Stimulated activated CD4-positive, alpha-beta T cell treated with anti-CD3 and anti-CD28 coated beads, Interleukin-2, amount 100 ng/mL, for 24 hours (primary cell): ENCODE measurements at regions not wholly inside any gene's neighbourhood (a gene's known extent, or its start where the extent isn't known, plus 50 kb on each side); places are given as distances from the start of the nearest gene placed in this dataset.

ENCODE experiments used
- DNase-seq, 2 donors: peaks; one replicate each; pipeline ENCODE4 v3.0.0-alpha.2; 2020

DNA sequence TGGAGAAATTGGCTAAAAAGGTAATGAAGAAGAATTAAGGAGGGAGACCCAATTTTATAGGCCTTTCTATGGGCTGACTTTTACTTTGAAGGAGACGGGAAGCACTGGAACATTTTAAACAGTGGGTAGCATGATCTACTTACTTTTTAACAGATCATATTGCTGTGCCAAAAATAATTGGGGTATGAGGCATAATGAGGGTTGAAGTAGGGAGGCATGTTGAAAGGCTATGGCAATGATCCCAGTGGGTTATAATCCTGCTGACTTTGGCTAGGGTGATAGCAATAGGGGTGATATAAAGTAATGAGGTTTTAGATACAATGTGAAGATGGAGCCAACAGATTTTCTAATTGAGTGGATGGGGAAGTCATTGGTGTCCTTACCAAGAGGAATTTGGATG, 73.2 kb downstream of the GPR37 start:
- no peak for DNase-seq

GRCh38 chr7:124690840-124691239, 74.8 kb downstream of the GPR37 start:
- no peak for DNase-seq

- DNase-seq, result no peak
Measured at GRCh38 chr7:124689931-124690330, 75.7 kb downstream of the GPR37 start.

DNA sequence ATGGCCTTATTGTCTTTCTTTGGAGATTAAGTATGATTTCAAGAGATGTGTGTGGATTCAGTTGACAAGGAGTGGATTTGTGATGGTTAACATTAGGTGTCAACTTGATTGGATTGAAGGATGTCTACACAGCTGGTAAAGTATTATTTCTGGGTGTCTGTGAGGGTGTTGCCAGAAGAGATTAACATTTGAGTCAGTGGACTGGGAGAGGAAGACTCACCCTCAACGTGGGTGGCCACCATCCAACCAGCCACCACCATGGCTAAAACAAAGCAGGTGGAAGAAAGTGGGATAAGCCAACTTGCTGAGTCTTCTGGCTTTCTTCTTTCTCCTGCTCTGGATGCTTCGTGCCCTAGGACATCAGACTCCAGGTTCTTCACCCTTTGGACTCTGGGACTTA, 76.1 kb downstream of the GPR37 start:
- DNase-seq, result no peak

DNA sequence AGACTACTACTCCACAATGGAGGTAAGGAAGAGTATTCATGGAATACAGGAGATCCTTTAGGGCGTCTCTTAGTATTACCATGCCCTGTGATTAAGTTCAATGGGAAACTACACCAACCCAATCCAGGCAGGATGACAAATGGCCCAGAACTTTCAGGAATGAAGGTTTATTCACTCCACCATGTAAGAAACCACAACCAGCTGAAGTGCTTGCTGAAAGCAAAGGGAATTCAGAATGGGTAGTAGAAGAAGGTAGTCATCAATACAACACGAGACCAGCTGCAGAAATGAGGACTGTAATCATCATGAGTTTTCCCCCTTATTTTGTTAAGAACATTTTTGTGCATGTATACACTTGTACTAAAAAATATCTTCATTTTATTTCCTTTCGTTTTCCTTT, 76.6 kb downstream of the GPR37 start:
- DNase-seq, result no peak

DNA sequence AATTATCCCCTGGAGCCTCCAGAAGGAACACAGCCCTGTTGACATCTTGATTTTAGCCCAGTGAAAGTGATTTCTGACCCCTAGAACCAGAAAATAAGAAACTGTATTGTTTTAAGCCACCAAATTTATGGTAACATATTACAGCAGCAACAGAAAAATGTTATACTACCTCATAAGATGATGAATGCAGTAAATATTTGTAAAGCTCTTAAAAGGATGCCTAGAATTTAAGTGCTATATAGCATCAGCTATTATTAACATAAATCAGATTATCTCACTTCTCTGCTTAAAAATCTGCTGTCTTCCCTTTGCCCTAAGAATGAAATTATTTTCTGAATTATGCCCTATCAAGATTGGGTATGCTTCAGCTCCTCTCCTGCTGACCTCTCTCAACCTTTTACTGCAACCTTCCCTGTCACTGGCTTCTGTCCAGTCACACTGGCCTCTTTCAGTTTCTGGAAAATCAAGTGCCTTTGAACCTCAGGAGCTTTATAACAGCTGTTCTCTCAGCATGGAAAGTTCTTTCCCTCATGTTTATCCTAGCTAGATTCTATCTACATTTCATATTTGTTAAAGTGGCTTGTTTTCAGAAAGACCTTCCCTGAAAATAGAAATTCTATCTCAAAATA, 78.9 kb downstream of the GPR37 start:
- no peak for DNase-seq

DNA sequence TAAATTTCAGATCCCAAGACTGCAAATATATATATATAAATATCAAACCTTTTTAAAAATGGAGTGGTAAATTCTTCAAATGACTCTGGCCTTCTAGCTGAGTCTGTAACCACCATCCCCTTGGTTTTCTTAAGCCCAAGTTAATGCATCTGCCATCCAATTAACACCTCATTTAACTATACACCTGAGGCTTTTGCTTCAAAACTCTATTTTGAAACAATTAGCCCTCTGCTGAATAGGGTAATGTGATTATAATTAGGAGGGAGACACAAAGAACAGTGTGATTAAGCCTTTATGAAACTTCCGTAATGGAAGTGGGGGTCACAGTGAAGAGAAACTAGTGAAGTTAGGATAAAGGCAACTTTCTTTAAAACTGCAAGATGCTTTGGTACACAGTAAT, 83.6 kb downstream of the GPR37 start:
- no peak for DNase-seq

DNA sequence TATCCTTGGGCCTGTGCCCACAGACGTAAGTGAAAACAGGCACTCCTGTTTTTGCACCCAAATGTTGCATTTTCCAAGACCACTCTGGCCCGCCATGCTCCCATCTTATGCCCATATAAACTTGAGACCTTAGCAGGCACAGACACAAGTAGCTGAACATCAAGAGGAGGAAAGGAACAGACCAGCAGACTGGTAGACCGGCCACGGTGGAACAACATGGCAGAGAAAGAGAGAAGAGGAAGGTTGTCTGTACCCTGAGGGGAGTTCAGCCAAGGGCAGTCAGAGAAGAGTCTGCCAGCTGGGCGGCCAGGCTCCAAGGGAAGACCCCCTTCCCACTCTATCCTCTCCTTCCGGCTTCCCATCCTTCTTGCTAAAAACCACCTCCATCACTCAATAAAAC, 85.3 kb downstream of the GPR37 start:
- DNase-seq, result no peak

DNA sequence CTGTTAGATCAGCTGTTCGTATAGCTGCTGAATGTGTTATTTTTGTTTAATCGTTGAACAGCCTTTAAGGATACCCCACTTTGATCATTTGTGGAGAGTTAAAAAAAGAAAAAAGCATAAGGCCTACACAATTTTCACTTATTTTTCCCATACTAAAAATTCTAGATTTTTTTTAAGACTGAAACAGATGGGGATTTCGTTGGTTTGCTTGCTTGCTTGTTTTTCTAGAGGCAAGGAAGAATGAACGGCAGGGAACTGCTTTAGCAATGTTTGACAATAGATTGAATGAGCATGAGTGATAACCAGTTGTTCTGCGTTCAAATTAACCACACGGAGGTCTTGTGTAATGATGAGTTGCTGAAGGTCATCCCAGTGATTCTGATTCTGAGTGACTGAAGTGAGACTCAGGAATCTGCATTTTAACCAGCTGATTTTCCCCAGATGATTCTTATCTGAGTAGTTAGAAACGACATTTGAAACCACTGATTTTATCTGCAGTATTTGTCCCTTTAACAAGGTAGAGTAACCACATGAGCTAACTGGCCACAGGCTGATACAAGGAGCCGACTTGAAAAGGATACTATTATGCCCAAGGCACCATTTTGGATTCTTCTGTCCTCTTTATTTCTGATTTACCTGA, 85.9 kb downstream of the GPR37 start:
- no peak for DNase-seq

GRCh38 chr7:124679146-124679545, 86.4 kb downstream of the GPR37 start:
- no peak for DNase-seq

DNA sequence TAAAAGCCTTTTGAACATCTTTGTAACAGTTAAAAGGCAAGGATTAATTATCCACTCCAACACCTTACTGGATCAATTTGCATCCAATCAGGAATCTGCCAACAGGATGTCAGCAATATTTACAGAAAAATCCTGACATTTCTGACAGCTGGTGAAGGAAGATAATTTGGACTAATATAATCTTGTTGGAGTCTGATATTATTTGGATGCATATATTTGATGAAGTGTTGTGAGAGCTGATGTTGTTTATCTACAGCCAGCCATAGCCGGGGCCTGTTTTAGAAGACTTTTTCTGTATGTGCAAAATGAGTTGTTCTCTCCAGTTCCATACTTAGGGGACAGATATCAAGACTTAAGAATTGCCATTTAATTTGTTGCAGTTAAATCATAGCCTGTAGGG, 91.1 kb downstream of the GPR37 start:
- DNase-seq, result no peak

- no peak for DNase-seq
Measured at GRCh38 chr7:124672011-124672410, 93.6 kb downstream of the GPR37 start.

- DNase-seq, result no peak
Measured at GRCh38 chr7:124667312-124668153, 98.1 kb downstream of the GPR37 start.

GRCh38 chr7:124662937-124663336, 102.7 kb downstream of the GPR37 start:
- DNase-seq, result no peak

- no peak for DNase-seq
Measured at GRCh38 chr7:124662372-124662771, 103.2 kb downstream of the GPR37 start.

DNA sequence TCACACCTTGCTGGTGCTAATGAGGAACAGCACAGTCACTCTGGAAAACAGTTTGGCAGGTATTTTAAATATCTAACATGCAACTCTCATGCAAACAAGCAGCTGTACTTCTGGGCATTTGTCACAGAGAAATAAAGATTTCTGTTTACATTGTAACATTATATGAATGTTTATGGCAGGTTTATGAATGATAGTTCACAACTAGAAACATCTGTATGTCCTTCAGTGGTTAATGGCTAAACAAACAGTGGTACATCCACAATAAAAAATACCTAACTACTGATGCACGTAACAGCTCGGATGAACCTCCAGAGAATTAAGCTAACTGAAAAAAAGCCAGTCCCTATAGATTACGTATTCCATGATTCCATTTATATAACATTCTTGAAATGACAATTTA, 109.6 kb downstream of the GPR37 start:
- no peak for DNase-seq

GRCh38 chr7:124652237-124652636, 113.4 kb downstream of the GPR37 start:
- no peak for DNase-seq

GRCh38 chr7:124651136-124651535, 114.5 kb downstream of the GPR37 start:
- DNase-seq, result no peak

DNA sequence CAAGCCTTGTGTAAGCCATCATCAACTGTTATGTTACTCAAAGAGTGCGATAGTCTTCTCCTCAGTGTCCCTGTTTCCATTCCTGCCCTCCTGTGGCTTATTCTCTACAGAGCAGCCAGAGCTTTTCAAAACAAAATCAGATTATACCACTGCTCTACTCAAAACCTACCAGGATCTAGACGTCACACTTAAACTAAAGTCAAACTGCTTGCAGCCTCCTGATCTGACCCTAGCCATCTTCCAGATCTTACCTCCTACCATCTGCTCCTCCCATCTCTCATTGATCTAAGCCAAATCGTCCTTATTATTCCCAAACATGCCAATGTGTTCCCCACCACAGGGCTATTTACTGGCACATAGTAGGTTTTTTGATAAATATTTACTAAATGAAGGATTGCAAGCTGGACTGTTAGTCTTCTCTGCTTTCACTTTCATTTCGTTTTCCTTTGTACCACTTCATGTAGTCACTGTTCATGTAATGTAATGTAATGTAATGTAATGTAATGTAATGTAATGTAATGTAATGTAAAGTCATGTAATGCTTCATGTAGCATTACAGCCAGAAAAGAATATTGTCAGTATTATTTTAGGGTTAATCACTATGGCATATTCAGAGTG, 116.1 kb downstream of the GPR37 start:
- no peak for DNase-seq

DNA sequence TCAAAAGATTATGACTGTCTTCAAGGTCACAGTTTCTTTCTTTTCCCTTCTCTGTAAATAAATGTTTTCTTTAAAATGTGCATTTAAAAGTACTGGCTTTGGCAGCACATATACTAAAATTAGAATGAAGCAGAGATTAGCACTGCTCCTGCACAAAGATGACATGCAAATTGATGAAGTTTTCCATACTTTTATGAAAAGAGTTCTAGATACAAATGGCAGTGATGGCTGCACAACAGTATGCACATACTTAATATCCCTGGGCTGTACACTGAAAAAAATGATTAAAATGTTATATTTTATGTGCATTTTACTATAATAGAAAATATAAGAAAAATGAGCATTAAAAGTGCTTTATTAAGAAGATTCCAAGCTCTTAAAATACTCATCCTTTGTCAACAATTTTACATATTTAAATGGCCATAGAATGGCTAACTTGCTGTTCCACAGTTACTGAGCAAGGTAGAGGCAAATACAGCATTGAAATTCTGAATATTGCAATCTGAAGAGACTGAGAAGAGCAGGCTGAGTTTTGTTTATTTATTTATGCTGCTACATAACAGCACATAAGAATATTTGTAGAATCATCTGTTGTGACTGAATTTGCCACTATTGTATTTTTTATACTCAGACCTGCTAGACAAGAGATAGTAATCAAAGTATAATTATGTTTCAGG, 117.8 kb downstream of the GPR37 start:
- DNase-seq, result no peak

DNA sequence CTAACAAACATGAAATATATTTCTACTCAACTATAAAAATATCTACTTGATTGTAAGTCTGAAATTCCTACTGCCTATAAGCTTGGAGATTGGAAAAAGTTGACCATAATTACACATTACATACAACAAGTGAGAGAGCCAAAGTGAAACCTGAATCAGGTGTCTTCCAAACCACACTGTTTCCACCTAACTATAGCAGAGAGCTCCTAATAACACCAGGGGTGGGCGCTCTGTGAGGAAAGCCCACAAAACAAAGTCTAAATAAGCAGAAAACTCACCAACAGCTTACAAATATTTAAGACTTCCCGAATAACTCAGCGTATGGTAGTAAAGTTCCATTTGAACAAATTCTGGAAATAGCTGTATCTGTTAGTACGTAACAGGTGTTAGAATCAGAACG, 119.9 kb downstream of the GPR37 start:
- no peak for DNase-seq

DNA sequence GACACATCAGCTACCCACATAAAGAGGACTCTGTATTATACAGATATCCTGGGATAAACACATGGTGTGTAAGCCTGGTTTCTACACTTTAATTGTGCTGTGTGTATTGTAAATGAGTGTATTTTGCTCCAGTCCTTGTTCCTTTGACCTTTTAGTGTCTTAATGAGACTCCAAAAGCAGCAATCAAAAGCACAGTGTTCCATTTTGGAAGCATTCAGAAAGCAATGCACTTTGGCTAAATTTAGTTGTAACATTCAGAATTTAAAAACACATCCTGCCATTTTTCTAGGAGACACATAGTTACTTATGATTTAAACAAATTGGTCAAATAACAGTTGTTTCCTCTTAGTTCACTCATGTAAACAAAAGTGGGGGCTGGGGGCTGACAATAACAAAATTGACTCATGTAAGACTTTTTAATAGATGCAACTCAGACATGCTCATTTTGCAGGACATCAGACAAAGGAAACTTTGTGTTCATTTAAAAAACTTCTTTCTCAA, 122.2 kb downstream of the GPR37 start:
- no peak for DNase-seq

- no peak for DNase-seq
Measured at GRCh38 chr7:124635416-124635815, 130.2 kb downstream of the GPR37 start.
